HG02759 (cell line): ENCODE measurements at regions not wholly inside any gene's neighbourhood (a gene's known extent, or its start where the extent isn't known, plus 50 kb on each side); places are given as distances from the start of the nearest gene placed in this dataset.

Source experiments
- ATAC-seq: cut with Tn5 transposase; IDR thresholded peaks from one replicate; pipeline ENCODE4 v1.9.1; 2021; ENCODE audit warnings: mild to moderate bottlenecking, moderate library complexity; ENCODE audit not compliant: unreplicated experiment

- no peak for ATAC-seq
Observed at GRCh38 chr9:89655990-89656657, 51.3 kb downstream of the GADD45G start.

GRCh38 chr9:89657295-89657694, 52.5 kb downstream of the GADD45G start:
- no peak for ATAC-seq

- no peak for ATAC-seq
Observed at GRCh38 chr9:89657765-89658164, 53.0 kb downstream of the GADD45G start.

- ATAC-seq: no peak
Observed at GRCh38 chr9:89658401-89658800, 53.6 kb downstream of the GADD45G start.

GRCh38 chr9:89658931-89659330, 54.1 kb downstream of the GADD45G start:
- ATAC-seq: no peak

GRCh38 chr9:89659473-89659872, 54.7 kb downstream of the GADD45G start:
- no peak for ATAC-seq

GRCh38 chr9:89659891-89660685, 55.3 kb downstream of the GADD45G start:
- no peak for ATAC-seq

GRCh38 chr9:89661391-89661949, 56.7 kb downstream of the GADD45G start:
- no peak for ATAC-seq

- no peak for ATAC-seq
Observed at GRCh38 chr9:89661956-89662717, 57.3 kb downstream of the GADD45G start.

- ATAC-seq: no peak
Observed at GRCh38 chr9:89662718-89663613, 58.2 kb downstream of the GADD45G start.

- ATAC-seq: no peak
Observed at GRCh38 chr9:89663614-89663970, 58.8 kb downstream of the GADD45G start.

- no peak for ATAC-seq
Observed at GRCh38 chr9:89664010-89664409, 59.2 kb downstream of the GADD45G start.

GRCh38 chr9:89664896-89665329, 60.1 kb downstream of the GADD45G start:
- no peak for ATAC-seq

GRCh38 chr9:89666364-89666763, 61.6 kb downstream of the GADD45G start:
- no peak for ATAC-seq

GRCh38 chr9:89666950-89667349, 62.1 kb downstream of the GADD45G start:
- ATAC-seq: no peak

- ATAC-seq: no peak
Observed at GRCh38 chr9:89667726-89668125, 62.9 kb downstream of the GADD45G start.

- ATAC-seq: no peak
Observed at GRCh38 chr9:89668216-89668865, 63.5 kb downstream of the GADD45G start.

GRCh38 chr9:89668866-89669246, 64.0 kb downstream of the GADD45G start:
- no peak for ATAC-seq

GRCh38 chr9:89669361-89669842, 64.6 kb downstream of the GADD45G start:
- no peak for ATAC-seq

GRCh38 chr9:89670114-89670513, 65.3 kb downstream of the GADD45G start:
- ATAC-seq: no peak
